GM19023 (cell line): ENCODE measurements at regions not wholly inside any gene's neighbourhood (a gene's known extent, or its start where the extent isn't known, plus 50 kb on each side); places are given as distances from the start of the nearest gene placed in this dataset.
"Not testable (repeated sequence)": the region's sequence is repeated elsewhere in the genome, so short reads cannot be mapped to it uniquely, and the experiment has no call there.

ENCODE experiments used
- ATAC-seq: cut with Tn5 transposase; IDR thresholded peaks from one replicate; pipeline ENCODE4 v1.9.1; 2021; ENCODE audit warnings: mild to moderate bottlenecking, moderate library complexity; ENCODE audit not compliant: unreplicated experiment

- no peak for ATAC-seq
These were observed 183.1 kb downstream of the C16orf95 start for GRCh38 chr16:87133966-87134627.

- ATAC-seq = no peak
These were observed 182.6 kb downstream of the C16orf95 start for GRCh38 chr16:87134628-87134995.

- ATAC-seq = no peak
These were observed 181.8 kb downstream of the C16orf95 start for GRCh38 chr16:87135246-87136030.

- ATAC-seq = no peak
These were observed 178.9 kb downstream of the C16orf95 start for GRCh38 chr16:87138316-87138715.

- ATAC-seq = no peak
These were observed 178.4 kb downstream of the C16orf95 start for GRCh38 chr16:87138738-87139267.

GRCh38 chr16:87140211-87141200, 176.7 kb downstream of the C16orf95 start:
- ATAC-seq = no peak

- ATAC-seq = no peak
These were observed 175.8 kb downstream of the C16orf95 start for GRCh38 chr16:87141402-87141801.

- no peak for ATAC-seq
These were observed 173.5 kb downstream of the C16orf95 start for GRCh38 chr16:87143661-87144121.

GRCh38 chr16:87144232-87144631, 173.0 kb downstream of the C16orf95 start:
- no peak for ATAC-seq

- no peak for ATAC-seq
These were observed 171.7 kb downstream of the C16orf95 start for GRCh38 chr16:87145181-87146176.

GRCh38 chr16:87146676-87147075, 170.5 kb downstream of the C16orf95 start:
- no peak for ATAC-seq

- ATAC-seq = no peak
These were observed 168.1 kb downstream of the C16orf95 start for GRCh38 chr16:87149051-87149450.

- ATAC-seq = no peak
These were observed 166.9 kb downstream of the C16orf95 start for GRCh38 chr16:87150262-87150661.

GRCh38 chr16:87150681-87151280, 166.4 kb downstream of the C16orf95 start:
- ATAC-seq = no peak

- no peak for ATAC-seq
These were observed 164.9 kb downstream of the C16orf95 start for GRCh38 chr16:87152221-87152755.

- ATAC-seq = no peak
These were observed 163.9 kb downstream of the C16orf95 start for GRCh38 chr16:87153326-87153725.

- not testable (repeated sequence) for ATAC-seq
These were observed 161.9 kb downstream of the C16orf95 start for GRCh38 chr16:87155315-87155714.

GRCh38 chr16:87156195-87156594, 161.0 kb downstream of the C16orf95 start:
- no peak for ATAC-seq

- ATAC-seq = no peak
These were observed 157.0 kb downstream of the C16orf95 start for GRCh38 chr16:87160234-87160636.
